ENCODE measurements at regions not wholly inside any gene's neighbourhood (a gene's known extent, or its start where the extent isn't known, plus 50 kb on each side); places are given as distances from the start of the nearest gene placed in this dataset.

GRCh38 chr3:95407709-95408463 lies 1345.0 kb downstream of the NSUN3 start (continued):
- TF ChIP-seq ZNF671 (CRISPR knock-in tag; IDR thresholded peaks at IDR 0.05): peak; percentile 84
- peak; percentile 81; the same call in 1 of the 2 replicates for TF ChIP-seq ZNF532 (CRISPR knock-in tag; IDR thresholded peaks at IDR 0.05; ENCODE audit: borderline replicate concordance)
- TF ChIP-seq TEAD4 (CRISPR knock-in tag; IDR thresholded peaks at IDR 0.05): no peak
- TF ChIP-seq CREB1 (CRISPR knock-in tag; IDR thresholded peaks at IDR 0.05): no peak
- TF ChIP-seq EMX1 (CRISPR knock-in tag; IDR thresholded peaks at IDR 0.05): 0 out of 2 replicates have a peak, but pooled peaks have one; percentile 57

GRCh38 chr3:95408464-95408862 lies 1345.6 kb downstream of the NSUN3 start:
- POLR2A ChIA-PET: interaction anchor here (0.6 kb wide), 1 partner anchor 17 kb away, joined by 3 read pairs; no protein-coding TSS in a partner anchor
- Mint-ChIP-seq H3K9me3 (peaks cover 33% of the 10 kb centered on the region), H3K36me3 (peaks cover 24% of the 10 kb centered on the region), H3K27ac (peak overlapping the region; percentile 97), H3K27me3 (ENCODE audit: low read depth) (no peaks in the 10 kb centered on the region), H3K4me3 (no peak overlapping the region), H3K4me1 (peaks cover 31% of the 10 kb centered on the region)
- TF ChIP-seq ZNF532 (CRISPR knock-in tag; IDR thresholded peaks at IDR 0.05; ENCODE audit: borderline replicate concordance) (0 out of 2 replicates have a peak, but pooled peaks have one; percentile 50), ELF4 (CRISPR knock-in tag; IDR thresholded peaks at IDR 0.05; ENCODE audit: low read depth) (no peak)
- ATAC-seq: peak; percentile 56
- CTCF ChIA-PET: interaction anchor here (0.7 kb wide), 1 partner anchor 738 kb away, joined by 3 read pairs; no protein-coding TSS in a partner anchor
- DNase-seq (ENCODE audit: low spot score): no peak

- Mint-ChIP-seq H3K27me3 (ENCODE audit: low read depth) (no peaks in the 10 kb centered on the region), H3K36me3 (peaks cover 24% of the 10 kb centered on the region), H3K4me3 (no peak overlapping the region), H3K27ac (no peak overlapping the region), H3K9me3 (peaks cover 46% of the 10 kb centered on the region), H3K4me1 (no peaks in the 10 kb centered on the region)
- POLR2A ChIA-PET: no interaction called here
- ATAC-seq (no peak), DNase-seq (ENCODE audit: low spot score) (no peak)
- CTCF ChIA-PET: no interaction called here
- TF ChIP-seq GRHL2 (CRISPR knock-in tag; IDR thresholded peaks at IDR 0.05; ENCODE audit: insufficient replicate concordance, severe bottlenecking) (no peak), NR2C2 (CRISPR knock-in tag; IDR thresholded peaks at IDR 0.05) (no peak), CDX4 (CRISPR knock-in tag; IDR thresholded peaks at IDR 0.05; ENCODE audit: borderline replicate concordance) (no peak), ERG (CRISPR knock-in tag; IDR thresholded peaks at IDR 0.05) (no peak), ZNF423 (CRISPR knock-in tag; IDR thresholded peaks at IDR 0.05) (no peak), FOXK1 (CRISPR knock-in tag; IDR thresholded peaks at IDR 0.05) (no peak)
Measured at GRCh38 chr3:95418251-95418650, 1355.4 kb downstream of the NSUN3 start.

All from WTC11 (cell line).